Stomach (tissue), 8 donors: ENCODE measurements at regions not wholly inside any gene's neighbourhood (a gene's known extent, or its start where the extent isn't known, plus 50 kb on each side); places are given as distances from the start of the nearest gene placed in this dataset.
A peak's percentile ranks its signal among the peaks of the same experiment; 100 is the strongest.
"Not testable (repeated sequence)": the region's sequence is repeated elsewhere in the genome, so short reads cannot be mapped to it uniquely, and the experiment has no call there.

Experiments
- DNase-seq, 2 donors: peaks; one replicate each; pipeline versions ENCODE4 v3.0.0 to v3.0.0-alpha.2; 2013 to 2019
- H3K27ac ChIP-seq, 5 donors: fragments of 200-600 bp in 4 of 5; sonication (generic) in 4 of 5; one replicate each; pipeline ENCODE4 v1.5.1; 2013 to 2019; ENCODE audit warnings: mild to moderate bottlenecking in 1 of 5, moderate library complexity in 1 of 5
- H3K27me3 ChIP-seq, 3 donors: fragments of 200-600 bp; sonication (generic); one replicate each; pipeline ENCODE4 v1.5.1; 2017 to 2019; ENCODE audit warnings: mixed run types in 1 of 3
- H3K36me3 ChIP-seq, 4 donors: fragments of 200-600 bp; sonication (generic); 1 replicate in 3 of 4; 2 replicates in 1 of 4; pipeline ENCODE4 v1.5.1; 2016 to 2019
- H3K4me1 ChIP-seq, 4 donors: fragments of 200-600 bp; sonication (generic); one replicate each; pipeline ENCODE4 v1.5.1; 2016 to 2019
- H3K4me3 ChIP-seq, 4 donors: fragments of 200-600 bp; sonication (generic) in 3 of 4; one replicate each; pipeline ENCODE4 v1.5.1; 2016 to 2019; ENCODE audit warnings: mild to moderate bottlenecking in 1 of 4
- H3K9me3 ChIP-seq, 4 donors: fragments of 200-600 bp; sonication (generic); one replicate each; pipeline ENCODE4 v1.5.1; 2016 to 2019
- CTCF ChIP-seq, 7 experiments: fragments of 450-650 bp in 4 of 7; fragments of 200-600 bp in 3 of 7; sonication (generic) in 3 of 7; IDR thresholded peaks; one replicate each; pipeline ENCODE4 v1.5.1; 2016 to 2019; ENCODE audit warnings: antibody characterized with exemption in 7 of 7, control low read depth in 2 of 7, mild to moderate bottlenecking in 1 of 7
- EP300 ChIP-seq: sonication (generic); formaldehyde crosslinking; IDR thresholded peaks from one replicate; pipeline ENCODE4 v1.6.1; 2017; ENCODE audit warnings: antibody characterized with exemption
- POLR2A ChIP-seq, 4 donors: fragments of 450-650 bp; IDR thresholded peaks; one replicate each; pipeline ENCODE4 v1.6.1; 2016; ENCODE audit warnings: antibody characterized with exemption in 4 of 4, control low read depth in 2 of 4, mild to moderate bottlenecking in 1 of 4, moderate library complexity in 1 of 4
- POLR2AphosphoS5 ChIP-seq, 3 donors: sonication (generic); formaldehyde crosslinking; IDR thresholded peaks; one replicate each; pipeline ENCODE4 v1.6.1; 2016; ENCODE audit warnings: antibody characterized with exemption in 3 of 3
- WGBS, 5 donors: extraction: QIAGEN DNeasy Blood & Tissue Kit in 3 of 5; methylation state at CpG; one replicate each; pipeline versions ENCODE4 v1.1.5 to v1.1.7; 2013 to 2018; 5-methylcytosine and 5-hydroxymethylcytosine counted together
- intact Hi-C: fragments of 100-400 bp; cut with DNase I; formaldehyde crosslinking; loops from one replicate; pipeline ENCODE4 v1.15.1; 2023; ENCODE audit warnings: low total_unique reads
- donor health status: healthy with polysubstance abuse.
- donor health status: Bipolar disorder and iron deficiency.
- donor health status: healthy.

GRCh38 chr10:108323274-108323798 is 1158.8 kb upstream of the SORCS1 start:
- no peaks in the 10 kb centered on the region for H3K4me1 ChIP-seq
- no peak for DNase-seq
- no peaks in the 10 kb centered on the region for H3K36me3 ChIP-seq
- no peaks in the 10 kb centered on the region for H3K27me3 ChIP-seq
- intact Hi-C loops: no loop called here
- no peak for TF ChIP-seq CTCF (IDR thresholded peaks at IDR 0.05)
- no peak overlapping the region for H3K27ac ChIP-seq
- WGBS, 5 donors: 53 to 87% (median 59%) methylated on average over 3 of the region's 3 CpGs
- H3K4me3 ChIP-seq: no peak overlapping the region
- no peaks in the 10 kb centered on the region for H3K9me3 ChIP-seq

GRCh38 chr10:108319434-108320222 is 1155.1 kb upstream of the SORCS1 start:
- Histone ChIP-seq H3K27me3 (no peaks in the 10 kb centered on the region), H3K36me3 (no peaks in the 10 kb centered on the region), H3K4me1 (no peaks in the 10 kb centered on the region), H3K9me3 (no peaks in the 10 kb centered on the region), H3K27ac (no peak overlapping the region), H3K4me3 (no peak overlapping the region)
- no peak for DNase-seq
- 76 to 85% (median 78%) methylated on average over 6 of the region's 6 CpGs for WGBS, 5 donors
- TF ChIP-seq CTCF (IDR thresholded peaks at IDR 0.05): no peak
- no peak for TF ChIP-seq POLR2A (IDR thresholded peaks at IDR 0.05)
- no peak for TF ChIP-seq POLR2AphosphoS5 (IDR thresholded peaks at IDR 0.05)
- TF ChIP-seq EP300: no peak
- intact Hi-C loops: no loop called here

- intact Hi-C loops, H3K4me1 ChIP-seq, H3K27me3 ChIP-seq, H3K9me3 ChIP-seq, DNase-seq, H3K27ac ChIP-seq, H3K36me3 ChIP-seq: not testable (repeated sequence)
- H3K4me3 ChIP-seq: peak overlapping the region in 1 of 4 donors; percentile 6
- WGBS, 5 donors: 56 to 78% (median 57%) methylated on average over 11 to 19 of the region's 25 CpGs
Measured at GRCh38 chr10:108315636-108316035, 1151.1 kb upstream of the SORCS1 start.

GRCh38 chr10:108307925-108308312 is 1143.4 kb upstream of the SORCS1 start:
- Histone ChIP-seq H3K4me3 (no peak overlapping the region), H3K36me3 (no peaks in the 10 kb centered on the region), H3K27me3 (no peaks in the 10 kb centered on the region), H3K9me3 (no peaks in the 10 kb centered on the region), H3K4me1 (no peaks in the 10 kb centered on the region), H3K27ac (no peak overlapping the region)
- intact Hi-C loops: no loop called here
- 91 to 96% (median 93%) methylated on average over 7 of the region's 7 CpGs for WGBS, 5 donors
- DNase-seq: no peak
- TF ChIP-seq EP300: no peak
- TF ChIP-seq POLR2A (IDR thresholded peaks at IDR 0.05): no peak
- TF ChIP-seq POLR2AphosphoS5 (IDR thresholded peaks at IDR 0.05): no peak
- TF ChIP-seq CTCF (IDR thresholded peaks at IDR 0.05): no peak

- Histone ChIP-seq H3K27ac (no peak overlapping the region), H3K9me3 (no peaks in the 10 kb centered on the region), H3K4me1 (no peaks in the 10 kb centered on the region), H3K4me3 (no peak overlapping the region), H3K36me3 (no peaks in the 10 kb centered on the region), H3K27me3 (no peaks in the 10 kb centered on the region)
- intact Hi-C loops: no loop called here
- DNase-seq: no peak
- TF ChIP-seq EP300: no peak
- no peak for TF ChIP-seq POLR2AphosphoS5 (IDR thresholded peaks at IDR 0.05)
- TF ChIP-seq POLR2A (IDR thresholded peaks at IDR 0.05): no peak
- TF ChIP-seq CTCF (IDR thresholded peaks at IDR 0.05): no peak
Measured at GRCh38 chr10:108307250-108307924, 1142.9 kb upstream of the SORCS1 start.
